ENCODE measurements at regions not wholly inside any gene's neighbourhood (a gene's known extent, or its start where the extent isn't known, plus 50 kb on each side); places are given as distances from the start of the nearest gene placed in this dataset.

GRCh38 chr6:80449726-80450125 is 343.3 kb downstream of the BCKDHB start:
- no peak overlapping the region for H3K4me3 ChIP-seq (ENCODE audit: low read depth in 1 of 3, low read length in 3 of 3)

GRCh38 chr6:80446454-80447045 is 340.1 kb downstream of the BCKDHB start:
- H3K9ac ChIP-seq (ENCODE audit: low read depth in 1 of 2, low read length in 2 of 2): no peak overlapping the region
- no peaks in the 10 kb centered on the region for H3K9me3 ChIP-seq (ENCODE audit: control insufficient read depth in 4 of 4, low read length in 3 of 4)
- TF ChIP-seq MAX (IDR thresholded peaks at IDR 0.05): no peak
- TF ChIP-seq HNF4A (conservative IDR thresholded peaks at IDR 0.05): no peak
- no peak for TF ChIP-seq FOXA1 (IDR thresholded peaks at IDR 0.05)
- no peak for TF ChIP-seq RAD21 (IDR thresholded peaks at IDR 0.05)
- TF ChIP-seq RXRA (IDR thresholded peaks at IDR 0.05): no peak
- no peak for TF ChIP-seq HNF4G (IDR thresholded peaks at IDR 0.05)
- H3K4me3 ChIP-seq (ENCODE audit: low read depth in 1 of 3, low read length in 3 of 3): no peak overlapping the region
- H3K36me3 ChIP-seq (ENCODE audit: control insufficient read depth in 4 of 4, insufficient read depth in 3 of 4, low read depth in 1 of 4, low read length in 3 of 4): no peaks in the 10 kb centered on the region
- no peaks in the 10 kb centered on the region for H3K27me3 ChIP-seq (ENCODE audit: control insufficient read depth in 4 of 4, insufficient read depth in 4 of 4, low read length in 3 of 4)
- DNase-seq (ENCODE audit: low spot score): no peak
- no peak overlapping the region for H3K27ac ChIP-seq (ENCODE audit: low read depth in 1 of 2, low read length in 2 of 2)
- no peaks in the 10 kb centered on the region for H3K4me1 ChIP-seq (ENCODE audit: control insufficient read depth in 4 of 4, insufficient read depth in 4 of 4, low read length in 3 of 4)
- WGBS: 94% methylated on average over 5 of the region's 5 CpGs

More at GRCh38 chr6:80449726-80450125, 343.3 kb downstream of the BCKDHB start:
- Histone ChIP-seq H3K9ac (ENCODE audit: low read depth in 1 of 2, low read length in 2 of 2) (no peak overlapping the region), H3K4me1 (ENCODE audit: control insufficient read depth in 4 of 4, insufficient read depth in 4 of 4, low read length in 3 of 4) (no peaks in the 10 kb centered on the region), H3K27ac (ENCODE audit: low read depth in 1 of 2, low read length in 2 of 2) (no peak overlapping the region), H3K27me3 (ENCODE audit: control insufficient read depth in 4 of 4, insufficient read depth in 4 of 4, low read length in 3 of 4) (no peaks in the 10 kb centered on the region), H3K36me3 (ENCODE audit: control insufficient read depth in 4 of 4, insufficient read depth in 3 of 4, low read depth in 1 of 4, low read length in 3 of 4) (no peaks in the 10 kb centered on the region), H3K9me3 (ENCODE audit: control insufficient read depth in 4 of 4, low read length in 3 of 4) (no peaks in the 10 kb centered on the region)
- TF ChIP-seq RAD21 (IDR thresholded peaks at IDR 0.05) (no peak), CTCF (IDR thresholded peaks at IDR 0.05; ENCODE audit: low read depth, low read length, missing input control) (no peak)
- no peak for DNase-seq (ENCODE audit: low spot score)
- 76% methylated on average over 1 of the region's 1 CpG for WGBS

- Histone ChIP-seq H3K9me3 (ENCODE audit: control insufficient read depth in 4 of 4, low read length in 3 of 4) (no peaks in the 10 kb centered on the region), H3K9ac (ENCODE audit: low read depth in 1 of 2, low read length in 2 of 2) (no peak overlapping the region), H3K4me3 (ENCODE audit: low read depth in 1 of 3, low read length in 3 of 3) (no peak overlapping the region), H3K4me1 (ENCODE audit: control insufficient read depth in 4 of 4, insufficient read depth in 4 of 4, low read length in 3 of 4) (no peaks in the 10 kb centered on the region), H3K27ac (ENCODE audit: low read depth in 1 of 2, low read length in 2 of 2) (no peak overlapping the region), H3K36me3 (ENCODE audit: control insufficient read depth in 4 of 4, insufficient read depth in 3 of 4, low read depth in 1 of 4, low read length in 3 of 4) (no peaks in the 10 kb centered on the region), H3K27me3 (ENCODE audit: control insufficient read depth in 4 of 4, insufficient read depth in 4 of 4, low read length in 3 of 4) (no peaks in the 10 kb centered on the region)
- TF ChIP-seq ZBTB33 (IDR thresholded peaks at IDR 0.05) (peak; percentile 32), EGR1 (IDR thresholded peaks at IDR 0.05; ENCODE audit: low read depth in 2 of 2) (peak in 1 of 2 donors; percentile 9), SP1 (IDR thresholded peaks at IDR 0.05) (peak; percentile 37), FOXA2 (IDR thresholded peaks at IDR 0.05) (peak; percentile 14), MAX (IDR thresholded peaks at IDR 0.05) (peak; percentile 36), NR2F2 (IDR thresholded peaks at IDR 0.05) (no peak), RXRA (IDR thresholded peaks at IDR 0.05) (peak in 1 of 2 donors; percentile 30), YY1 (IDR thresholded peaks at IDR 0.05) (peak; percentile 23), CTCF (IDR thresholded peaks at IDR 0.05; ENCODE audit: low read depth, low read length, missing input control) (no peak), HNF4G (IDR thresholded peaks at IDR 0.05) (peak; percentile 42), TAF1 (conservative IDR thresholded peaks at IDR 0.05) (no peak), REST (IDR thresholded peaks at IDR 0.05) (peak; percentile 19), RAD21 (IDR thresholded peaks at IDR 0.05) (peak in 1 of 2 donors; percentile 12), ATF3 (IDR thresholded peaks at IDR 0.05) (no peak), HNF4A (conservative IDR thresholded peaks at IDR 0.05) (peak; percentile 83 to 85)
- DNase-seq (ENCODE audit: low spot score): no peak
Observed at GRCh38 chr6:80445751-80446150, 339.3 kb downstream of the BCKDHB start.
